ENCODE measurements at regions not wholly inside any gene's neighbourhood (a gene's known extent, or its start where the extent isn't known, plus 50 kb on each side); places are given as distances from the start of the nearest gene placed in this dataset.

- TF ChIP-seq POLR2A (IDR thresholded peaks at IDR 0.05; ENCODE audit: low read length), result no peak
- TF ChIP-seq GATA1 (IDR thresholded peaks at IDR 0.05; ENCODE audit: low read depth, low read length), result no peak
Measured at GRCh38 chr2:104280216-104280615, 573.7 kb upstream of the POU3F3 start.
